ENCODE measurements at regions not wholly inside any gene's neighbourhood (a gene's known extent, or its start where the extent isn't known, plus 50 kb on each side); places are given as distances from the start of the nearest gene placed in this dataset.
"Not testable (repeated sequence)": the region's sequence is repeated elsewhere in the genome, so short reads cannot be mapped to it uniquely, and the experiment has no call there.

DNA sequence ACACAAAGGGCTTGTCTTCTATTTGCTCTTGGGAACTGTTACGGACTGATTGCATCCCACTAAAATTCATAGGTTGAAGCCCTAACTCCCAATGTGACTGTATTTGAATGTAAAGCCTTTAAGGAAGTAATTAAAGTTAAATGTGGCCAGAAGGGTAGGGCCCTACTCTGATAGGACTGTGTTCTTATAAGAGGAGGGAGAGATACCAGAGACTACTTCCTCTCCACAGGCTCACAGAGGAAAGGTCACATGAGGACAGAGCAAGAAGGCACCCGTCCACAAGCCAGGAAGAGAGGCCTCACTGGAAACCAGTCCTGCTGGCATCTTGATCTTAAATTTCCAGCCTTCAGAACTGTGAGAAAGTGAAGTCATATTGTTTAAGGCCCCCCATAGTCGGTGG lies 211.9 kb downstream of the CDH26 start:
- no peak for DNase-seq (ENCODE audit: low read depth in 2 of 2)

DNA sequence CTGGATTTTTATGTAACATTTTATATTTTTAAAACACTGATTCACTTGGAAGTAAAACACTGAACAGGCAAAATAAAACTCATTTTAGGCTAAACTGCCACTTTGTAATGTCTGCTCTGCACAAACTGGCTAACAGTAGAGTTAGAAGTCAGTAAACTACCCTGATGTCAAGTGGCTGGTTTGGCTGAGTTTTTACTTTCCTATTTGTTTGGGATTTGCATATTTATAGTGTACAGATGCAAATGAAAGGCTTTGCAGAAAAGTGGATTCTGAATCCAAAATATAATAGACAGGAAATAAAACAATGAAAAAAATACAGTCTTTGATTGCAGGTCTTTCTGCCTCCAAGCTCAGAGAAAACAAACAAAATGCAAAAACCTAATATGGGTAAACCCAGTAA lies 213.1 kb downstream of the CDH26 start:
- DNase-seq (ENCODE audit: low read depth in 2 of 2): no peak

DNA sequence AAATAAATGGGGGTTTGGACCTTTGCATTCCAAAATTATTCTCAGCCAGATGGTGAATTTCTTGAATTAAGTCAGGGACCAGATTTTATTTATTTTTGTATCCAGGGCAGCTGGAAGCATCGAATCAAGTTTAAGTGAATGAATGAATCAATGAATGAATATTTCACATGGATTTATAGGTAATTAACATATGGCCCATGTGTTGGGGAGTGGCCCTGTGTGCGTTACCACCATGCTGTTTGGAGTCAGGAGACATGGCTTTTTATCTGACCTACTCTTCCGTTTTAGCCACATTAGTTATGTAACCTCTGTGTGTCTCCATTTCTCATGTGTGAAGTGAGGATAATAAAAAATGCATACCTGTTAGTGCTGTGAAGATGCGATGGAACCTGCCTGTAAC lies 213.5 kb downstream of the CDH26 start:
- no peak for DNase-seq (ENCODE audit: low read depth in 2 of 2)

DNA sequence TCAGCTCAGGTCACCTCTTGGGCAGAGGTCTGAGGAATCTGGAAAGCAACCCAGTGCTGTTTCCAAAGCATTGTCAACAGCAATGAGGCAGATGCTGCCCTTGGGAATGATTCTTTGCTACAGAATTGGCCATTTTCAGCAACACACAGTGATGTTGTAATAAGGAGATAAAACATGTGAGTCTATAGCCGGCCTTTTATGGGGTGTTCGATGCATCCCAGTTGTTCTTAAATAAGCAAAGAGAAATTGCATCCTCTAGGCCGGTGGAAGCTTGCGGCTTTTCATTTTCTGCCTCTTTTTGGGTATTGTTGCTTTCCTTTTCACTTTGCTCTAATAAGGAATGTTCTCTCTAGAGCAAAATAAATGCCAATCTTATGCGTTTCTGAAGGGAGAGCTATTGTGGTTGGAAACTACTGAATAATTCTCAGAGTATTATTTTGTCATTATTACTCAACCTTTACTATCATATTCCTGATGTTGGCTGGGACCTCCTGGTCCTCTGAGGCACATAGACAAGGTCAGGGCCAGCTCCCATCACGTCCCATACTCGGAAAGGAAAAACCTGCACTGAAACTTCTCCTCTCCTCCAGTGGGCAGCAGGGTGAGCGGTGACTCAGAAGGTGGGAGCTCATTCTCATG lies 214.2 kb downstream of the CDH26 start:
- no peak for DNase-seq (ENCODE audit: low read depth in 2 of 2)

DNA sequence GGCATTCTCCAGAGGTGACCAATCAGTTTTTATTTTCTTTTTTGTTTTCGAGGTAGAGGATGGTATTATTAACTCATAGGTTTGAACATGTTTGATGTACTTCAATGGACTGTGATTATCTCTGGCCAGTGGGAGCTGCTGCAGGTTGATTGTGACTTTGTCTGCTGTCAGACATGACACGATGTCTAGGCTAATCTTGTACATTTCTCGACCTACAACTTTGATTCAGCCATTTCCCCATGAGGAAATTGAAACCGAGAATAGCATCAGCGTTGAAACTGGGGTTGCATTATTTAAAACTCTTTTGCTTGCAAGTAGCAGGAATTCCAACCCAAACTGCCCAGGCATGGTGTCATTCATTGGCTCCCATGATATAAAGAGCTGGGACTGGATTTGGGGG lies 218.9 kb downstream of the CDH26 start:
- DNase-seq (ENCODE audit: low read depth in 2 of 2): no peak

DNA sequence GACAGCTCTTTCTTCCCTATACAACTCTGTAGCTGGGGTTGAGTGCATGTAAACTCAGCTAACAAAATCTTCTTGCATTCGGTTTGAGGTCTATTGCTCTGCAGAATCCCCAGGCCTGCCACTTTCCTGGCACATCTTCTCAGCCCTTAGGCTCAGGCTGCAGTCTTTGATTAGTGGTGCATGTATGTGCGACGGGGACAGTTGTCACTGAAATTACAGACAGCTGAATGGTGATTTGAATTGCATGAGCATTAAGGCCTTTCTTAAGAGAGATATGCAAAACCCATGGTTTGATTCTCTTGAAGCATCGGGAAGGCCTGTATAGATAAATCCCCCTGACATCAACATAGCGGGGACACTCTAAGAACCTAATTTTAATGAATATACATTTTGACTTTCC lies 222.8 kb downstream of the CDH26 start:
- DNase-seq (ENCODE audit: low read depth in 2 of 2): no peak

DNA sequence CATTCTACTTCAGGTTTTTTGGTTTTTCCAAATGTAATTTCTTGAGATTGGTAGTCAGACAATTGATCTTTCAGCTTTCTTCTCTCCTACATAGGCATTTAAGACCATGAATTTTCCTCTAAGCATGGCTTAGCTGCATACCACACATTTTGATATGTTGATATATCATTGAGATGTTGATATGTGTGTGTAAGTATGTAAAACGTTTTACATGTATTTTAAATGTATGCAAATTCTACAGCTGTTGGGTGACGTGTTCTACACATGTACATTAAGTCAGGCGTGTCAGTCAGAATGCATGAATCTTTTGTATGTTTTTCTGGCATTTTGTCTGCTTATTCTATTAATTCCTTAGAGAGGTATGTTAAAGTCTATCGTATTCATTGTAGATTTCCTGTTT lies 228.2 kb downstream of the CDH26 start:
- DNase-seq (ENCODE audit: low read depth in 2 of 2): no peak

DNA sequence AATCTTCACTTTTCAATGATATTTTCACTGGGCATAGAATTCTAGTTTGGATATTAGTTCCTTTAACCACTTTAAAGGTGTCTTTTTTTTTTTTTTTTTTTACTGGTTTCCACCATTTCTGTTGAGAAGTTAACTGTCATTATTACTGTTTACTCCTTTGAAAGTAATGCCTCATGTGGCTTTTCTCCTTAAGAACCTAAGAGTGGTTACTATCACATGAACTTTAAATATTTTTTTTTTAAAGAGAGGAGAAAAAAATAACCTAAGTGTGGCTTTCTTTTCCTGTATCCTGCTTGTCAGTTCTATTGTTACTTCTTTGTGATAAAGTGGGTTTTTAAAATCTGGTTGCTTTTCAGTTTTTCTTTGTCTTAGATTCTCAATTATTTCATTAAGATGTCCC lies 229.5 kb downstream of the CDH26 start:
- DNase-seq (ENCODE audit: low read depth in 2 of 2): no peak

DNA sequence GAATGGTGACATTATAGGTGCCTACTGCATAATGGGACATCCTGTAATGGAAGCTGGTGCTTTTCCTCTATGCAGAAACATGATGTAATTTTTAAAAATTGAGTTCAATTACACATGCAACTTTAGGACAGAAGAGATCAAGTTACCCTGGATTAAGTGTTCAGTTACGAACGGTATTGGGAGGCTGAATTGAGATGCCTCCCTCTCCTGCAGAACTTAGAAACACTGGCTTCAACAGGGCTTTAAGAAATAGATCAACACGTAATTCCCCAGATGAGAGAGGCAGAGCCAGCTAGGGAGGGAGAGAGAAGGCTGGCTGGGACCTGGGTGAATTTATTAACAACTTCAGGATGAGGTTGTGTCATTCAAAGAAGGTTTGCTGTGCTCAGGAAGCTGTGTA lies 232.8 kb downstream of the CDH26 start:
- DNase-seq (ENCODE audit: low read depth in 2 of 2): no peak

DNA sequence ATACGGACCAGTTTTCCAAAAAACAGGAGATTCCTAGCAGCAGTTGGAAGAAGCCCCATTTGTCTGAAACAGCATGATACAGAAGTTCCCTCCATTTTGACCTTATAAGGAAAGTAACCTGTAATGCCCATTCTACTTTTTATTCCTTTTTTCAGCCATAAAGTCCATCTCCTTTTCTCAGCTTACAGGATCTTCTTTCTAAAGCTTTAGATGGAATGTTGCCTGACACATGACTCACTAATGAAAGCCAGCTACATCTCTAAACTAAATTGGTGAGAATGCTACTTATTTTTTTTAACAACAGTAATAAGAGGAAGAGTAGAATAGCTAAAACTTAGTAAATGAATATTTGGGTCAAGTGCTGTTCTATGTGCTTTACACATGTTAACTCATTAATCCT lies 234.1 kb downstream of the CDH26 start:
- no peak for DNase-seq (ENCODE audit: low read depth in 2 of 2)

DNA sequence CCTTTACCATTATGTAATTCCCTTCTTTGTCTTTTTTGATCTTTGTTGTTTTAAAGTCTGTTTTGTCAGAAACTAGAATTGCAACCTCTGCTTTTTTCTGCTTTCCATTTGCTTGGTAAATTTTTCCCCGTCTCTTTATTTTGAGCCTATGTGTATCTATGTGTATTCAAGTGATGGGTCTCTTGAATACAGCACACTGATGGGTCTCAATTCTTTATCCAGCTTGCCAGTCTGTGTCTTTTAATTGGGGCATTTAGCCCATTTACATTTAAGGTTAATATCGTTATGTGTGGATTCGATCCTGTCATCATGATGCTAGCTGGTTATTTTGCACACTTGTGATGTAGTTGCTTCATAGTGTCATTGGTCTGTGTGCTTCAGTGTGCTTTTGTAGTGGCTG lies 240.9 kb downstream of the CDH26 start:
- DNase-seq (ENCODE audit: low read depth in 2 of 2): not testable (repeated sequence)

DNA sequence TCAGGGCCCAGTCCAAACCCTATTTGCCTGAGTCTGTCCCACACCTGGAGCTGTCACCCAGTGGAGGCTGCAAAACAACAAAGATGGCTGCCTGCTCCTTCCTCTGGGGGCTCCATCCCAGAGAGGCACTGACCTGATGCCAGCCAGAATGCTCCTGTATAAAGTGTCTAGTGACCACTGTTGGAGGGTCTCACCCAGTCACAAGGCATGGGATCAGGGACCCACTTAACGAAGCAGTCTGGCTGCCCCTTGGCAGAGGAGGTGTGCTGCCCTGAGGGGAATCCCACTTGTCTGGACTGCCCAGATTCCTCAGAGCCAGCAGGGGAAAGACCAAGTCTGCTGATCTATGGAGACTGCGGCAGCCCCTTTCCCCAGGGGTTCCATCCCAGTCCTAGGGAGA lies 241.6 kb downstream of the CDH26 start:
- no peak for DNase-seq (ENCODE audit: low read depth in 2 of 2)

DNA sequence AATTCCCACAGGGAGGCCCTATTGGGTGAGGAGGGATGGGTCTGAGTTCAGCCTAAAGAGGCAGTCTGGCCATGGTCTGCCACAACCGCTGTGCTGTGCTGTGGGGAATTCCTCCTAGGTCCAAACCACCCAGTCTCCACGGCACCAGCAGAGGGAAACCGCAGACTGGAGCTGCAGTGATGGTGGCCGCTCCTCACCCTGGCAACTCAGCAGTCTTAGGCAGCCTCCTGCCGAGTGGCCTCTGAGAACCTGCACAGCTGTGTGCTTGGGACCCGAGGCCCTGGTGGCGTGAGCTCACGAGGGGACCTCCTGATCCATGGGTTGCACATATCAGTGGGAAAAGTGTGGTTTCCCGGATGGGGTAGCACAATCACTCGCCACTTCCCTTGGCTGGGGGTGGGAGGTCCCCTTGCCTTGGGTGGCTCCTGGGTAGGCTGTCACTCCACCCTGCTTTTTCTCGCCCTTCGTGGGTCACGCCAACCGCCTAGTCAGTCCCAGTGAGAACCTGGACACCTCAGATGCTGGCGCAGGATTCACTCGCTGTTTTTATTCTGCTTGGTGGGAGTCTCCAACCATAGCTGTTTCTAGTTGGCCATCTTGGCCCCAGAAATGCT lies 242.2 kb downstream of the CDH26 start:
- no peak for DNase-seq (ENCODE audit: low read depth in 2 of 2)

DNA sequence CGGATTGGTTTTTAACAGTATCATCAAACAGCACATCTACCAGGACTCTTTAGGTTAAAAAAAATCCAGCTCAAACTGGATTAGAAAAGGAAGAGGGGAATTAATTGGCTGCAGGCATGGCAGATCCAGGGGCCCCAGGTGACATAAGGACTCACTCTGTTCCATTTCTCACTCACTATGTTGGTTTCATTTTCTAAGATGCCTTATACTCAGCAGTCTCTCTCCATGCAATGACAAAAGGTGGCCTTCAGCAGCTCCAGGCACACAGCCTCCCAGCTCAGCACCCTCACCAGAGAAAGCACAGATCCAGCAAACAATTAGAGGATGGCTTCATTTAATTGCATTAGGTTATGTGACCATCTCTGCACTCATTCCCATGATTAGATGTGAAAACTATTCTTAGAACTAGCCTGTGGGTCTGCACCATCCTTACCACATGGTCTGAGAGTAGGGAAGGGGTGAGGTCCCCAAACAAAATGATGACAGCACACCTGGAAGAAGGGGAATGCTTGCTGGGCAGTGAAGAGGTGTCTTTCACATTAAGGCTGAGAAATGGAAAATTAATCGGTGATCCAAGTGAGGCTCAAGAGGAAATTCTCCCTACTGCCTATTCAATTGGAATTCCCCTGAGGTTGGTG lies 243.1 kb downstream of the CDH26 start:
- DNase-seq (ENCODE audit: low read depth in 2 of 2): no peak

DNA sequence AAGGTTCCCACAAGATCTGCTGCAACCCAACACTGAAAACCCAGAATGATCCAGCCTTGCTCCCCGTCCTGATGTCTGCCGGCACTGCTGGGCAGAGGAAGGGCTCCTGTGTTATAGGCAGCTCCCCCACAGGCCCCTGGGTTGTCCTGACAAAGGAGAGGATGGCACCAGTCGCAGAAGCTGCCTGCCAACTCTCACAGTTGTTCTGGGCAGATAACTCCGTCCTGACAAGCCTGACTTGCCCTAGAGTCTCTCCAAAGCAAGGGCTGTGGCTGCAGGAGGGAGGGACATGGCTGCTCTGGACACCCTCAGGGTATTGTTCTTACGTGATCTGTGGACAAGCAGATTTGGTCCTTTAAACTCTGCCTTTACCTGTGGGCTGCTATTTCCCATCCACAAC lies 243.8 kb downstream of the CDH26 start:
- no peak for DNase-seq (ENCODE audit: low read depth in 2 of 2)

DNA sequence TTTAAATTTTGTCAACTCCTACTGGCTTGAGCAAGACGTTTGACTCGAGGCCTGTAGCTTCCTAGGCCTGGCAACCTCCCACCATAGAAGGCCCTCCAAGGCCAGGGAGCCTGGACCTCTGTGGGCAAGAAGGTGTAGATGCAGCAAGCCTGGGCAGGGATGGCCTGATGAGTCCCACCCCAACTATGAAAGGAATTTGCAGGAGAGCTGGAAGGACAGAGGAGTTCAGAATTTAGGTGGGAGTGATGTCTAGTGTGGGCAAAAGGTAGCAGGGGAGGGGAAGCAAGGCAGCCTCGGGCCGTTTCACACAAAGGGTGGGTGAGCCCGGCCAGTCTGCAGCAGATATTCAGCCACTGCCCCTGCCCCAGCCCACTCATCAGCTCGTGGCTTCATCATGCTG lies 245.2 kb downstream of the CDH26 start:
- no peak for DNase-seq (ENCODE audit: low read depth in 2 of 2)

DNA sequence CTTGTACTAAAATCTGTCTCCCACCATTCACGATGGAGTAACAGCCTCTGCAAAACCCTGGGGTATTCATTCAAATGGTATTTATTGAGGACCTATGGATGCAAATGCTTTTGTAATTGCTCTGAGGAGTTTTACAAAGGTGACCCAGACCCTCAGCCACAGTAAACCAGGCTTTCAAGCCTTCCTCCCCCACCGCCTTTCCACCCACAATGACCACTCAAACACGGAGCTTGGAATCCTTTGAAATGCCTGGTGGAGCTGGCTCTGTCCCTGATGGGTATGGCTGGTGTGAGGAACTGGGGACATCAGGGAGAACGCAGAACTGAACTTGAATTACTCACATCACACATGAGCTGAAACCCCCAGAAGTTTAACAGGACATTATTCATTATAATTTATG lies 246.4 kb downstream of the CDH26 start:
- no peak for DNase-seq (ENCODE audit: low read depth in 2 of 2)

DNA sequence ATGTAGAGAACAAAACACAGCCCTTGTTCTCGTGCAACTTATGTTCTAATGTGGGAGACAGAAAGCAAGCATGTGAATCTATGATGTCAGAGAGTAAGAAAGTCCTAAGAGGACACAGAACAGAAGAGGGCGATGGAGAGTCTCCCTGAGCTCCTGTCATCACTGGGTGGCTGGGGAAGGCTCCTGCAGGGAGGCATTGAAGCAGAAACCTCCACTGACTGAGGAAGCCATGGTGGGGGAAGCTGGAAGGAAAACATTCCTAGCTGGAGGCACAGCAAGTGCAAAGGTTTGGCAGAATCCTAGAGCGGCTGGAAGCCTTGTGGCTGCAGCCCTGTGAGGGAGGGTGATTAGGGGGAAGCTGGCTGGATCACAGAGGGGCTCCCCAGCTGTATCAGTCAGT lies 248.0 kb downstream of the CDH26 start:
- no peak for DNase-seq (ENCODE audit: low read depth in 2 of 2)

DNA sequence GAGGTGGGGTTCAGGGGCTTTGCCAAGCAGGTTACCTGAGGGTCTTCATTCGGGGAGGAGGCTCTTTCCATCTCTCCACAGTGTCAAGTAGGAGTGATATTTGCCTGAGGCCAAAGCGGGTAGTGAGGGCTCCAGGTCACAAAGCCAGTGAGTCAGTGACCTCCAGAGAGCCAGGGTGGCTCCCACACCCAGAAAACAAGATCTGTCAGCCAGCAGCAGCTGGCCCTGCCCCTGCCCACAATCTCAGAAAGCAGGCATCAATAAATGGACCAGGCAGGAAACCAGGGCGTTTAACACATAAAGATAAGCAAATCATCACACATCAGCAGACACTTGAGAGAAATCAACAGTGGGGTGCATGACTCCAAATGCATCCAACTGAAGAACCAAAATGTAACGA lies 250.8 kb downstream of the CDH26 start:
- DNase-seq (ENCODE audit: low read depth in 2 of 2): no peak

DNA sequence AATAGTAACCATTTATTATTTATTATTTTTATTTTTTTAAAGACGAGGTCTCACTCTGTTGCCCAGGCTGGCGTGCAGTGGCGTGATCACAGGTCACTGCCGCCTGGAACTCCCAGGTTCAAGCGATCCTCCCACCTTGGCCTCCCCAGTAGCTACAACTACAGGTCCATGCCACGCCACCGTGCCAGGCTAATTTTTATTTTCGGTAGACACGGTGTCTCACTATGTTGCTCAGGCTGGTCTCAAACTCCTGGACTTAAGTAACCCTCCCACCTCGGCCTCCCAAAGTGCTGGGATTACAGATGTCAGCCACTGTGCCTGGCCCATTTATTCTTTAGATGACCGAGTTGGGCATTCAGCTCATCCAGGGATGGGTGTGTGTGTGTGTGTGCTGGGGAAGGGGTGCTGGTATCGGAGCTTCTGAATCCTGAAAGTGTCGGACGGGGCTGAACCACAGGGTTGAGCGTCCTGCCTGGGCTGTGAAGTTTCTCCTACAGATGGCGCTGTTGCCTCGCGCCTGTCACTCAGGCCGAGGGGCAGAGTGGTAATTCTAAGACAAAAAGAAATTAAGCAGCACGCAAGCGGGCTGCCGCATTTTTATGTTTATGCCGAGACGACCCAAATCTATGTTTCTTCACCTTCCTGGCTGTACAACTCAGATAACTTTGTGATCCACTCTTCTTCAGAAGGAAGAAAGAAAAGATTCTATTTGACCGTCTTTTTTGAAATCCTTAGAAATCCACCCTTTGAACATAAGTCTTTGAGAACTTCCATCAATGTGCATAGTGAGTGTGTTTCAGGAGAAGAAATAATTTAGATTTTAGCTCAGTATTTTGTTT lies 252.8 kb downstream of the CDH26 start:
- DNase-seq (ENCODE audit: low read depth in 2 of 2): peak; percentile 20 to 36

DNA sequence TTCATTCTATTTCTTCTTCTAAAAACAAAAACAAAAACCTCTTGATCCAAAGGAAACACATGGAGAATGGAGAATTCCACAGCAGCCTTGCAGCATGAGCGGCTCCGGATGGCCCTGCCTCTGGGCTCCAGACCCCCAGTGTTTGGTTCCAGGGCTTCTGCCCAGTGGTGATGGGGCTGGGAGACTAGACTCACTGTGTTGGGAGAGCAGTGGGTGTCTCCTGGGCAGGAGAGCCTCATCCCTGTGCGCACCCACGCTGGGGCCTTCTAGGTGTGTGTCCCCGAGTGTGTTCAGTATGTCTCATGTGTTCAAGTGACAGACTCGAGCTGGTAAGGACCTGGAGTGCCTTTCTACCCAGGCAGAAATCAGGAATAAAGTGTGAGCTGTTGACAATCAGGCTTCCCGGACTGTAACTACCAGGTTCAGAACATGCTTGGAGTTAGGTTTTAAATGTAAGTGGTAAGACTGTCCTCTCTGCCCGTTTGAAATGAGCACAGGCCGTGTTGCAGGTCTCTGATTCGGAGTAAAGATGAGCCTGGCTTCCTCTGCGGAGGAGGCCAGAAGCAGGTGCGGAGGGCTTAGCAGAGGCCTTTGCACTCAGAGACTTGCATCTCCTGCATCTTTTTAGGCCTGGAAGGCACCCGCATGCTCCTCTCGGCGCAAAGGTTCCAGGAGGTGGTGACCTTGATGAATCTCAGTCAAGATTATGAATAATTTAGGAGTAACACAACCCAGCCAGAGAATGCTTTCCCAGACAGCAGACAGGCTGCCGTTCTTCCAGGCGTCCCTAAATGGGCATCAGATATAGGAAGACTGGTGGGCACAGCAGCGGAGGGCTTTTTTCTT lies 253.6 kb downstream of the CDH26 start:
- DNase-seq (ENCODE audit: low read depth in 2 of 2): no peak

DNA sequence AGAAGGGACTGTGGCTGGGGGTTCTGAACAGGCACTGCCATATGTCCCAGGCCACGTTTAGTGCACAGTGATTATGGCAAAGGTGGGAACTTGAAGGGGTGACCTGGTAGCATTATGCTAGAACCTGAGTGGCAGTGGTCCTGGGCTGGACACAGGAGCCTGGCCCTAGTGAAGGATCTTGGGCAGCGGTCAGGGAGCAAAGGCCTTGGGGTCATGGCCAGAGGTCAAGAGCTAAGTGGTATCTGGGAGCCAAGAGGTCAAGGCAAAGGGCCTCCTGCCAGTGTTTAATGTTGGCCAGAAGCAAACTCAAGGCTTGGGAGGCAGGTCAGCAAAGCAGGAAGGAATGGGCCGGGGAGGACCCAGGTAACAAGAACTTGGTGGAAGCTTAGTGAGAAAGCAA lies 254.5 kb downstream of the CDH26 start:
- DNase-seq (ENCODE audit: low read depth in 2 of 2): no peak
